ENCODE measurements at regions not wholly inside any gene's neighbourhood (a gene's known extent, or its start where the extent isn't known, plus 50 kb on each side); places are given as distances from the start of the nearest gene placed in this dataset.

DNA sequence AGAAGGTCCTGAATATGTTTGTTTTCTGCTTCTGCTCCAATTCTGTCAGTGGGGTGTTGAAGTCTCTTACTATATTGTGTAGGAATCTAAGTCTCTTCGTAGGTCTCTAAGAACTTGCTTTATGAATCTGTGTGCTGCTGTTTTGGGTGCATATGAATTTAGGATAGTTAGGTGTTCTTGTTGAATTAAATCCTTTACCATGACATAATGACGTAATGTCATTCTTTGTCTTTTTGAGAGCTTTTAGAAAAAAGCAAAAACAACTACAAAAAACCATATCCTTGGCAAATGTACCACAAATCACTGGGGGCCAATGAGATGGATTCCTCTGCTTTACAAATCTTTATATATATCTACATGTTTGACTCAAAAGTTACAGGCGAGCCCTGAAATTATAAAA is 576.1 kb downstream of the CDH18 start:
- Histone ChIP-seq H3K27me3 (ENCODE audit: insufficient read depth, low read length, poor library complexity) (no peaks in the 10 kb centered on the region), H3K4me3 (ENCODE audit: low read depth in 1 of 2, low read length in 2 of 2) (no peak overlapping the region), H3K4me1 (ENCODE audit: insufficient read depth, low read length) (no peaks in the 10 kb centered on the region), H4K20me1 (ENCODE audit: insufficient read depth, low read length) (no peaks in the 10 kb centered on the region), H3K27ac (ENCODE audit: low read length) (no peak overlapping the region), H3K9ac (ENCODE audit: low read depth, low read length) (no peak overlapping the region), H3K36me3 (ENCODE audit: insufficient read depth, low read length) (no peaks in the 10 kb centered on the region), H3K4me2 (ENCODE audit: insufficient read depth, low read length) (no peak overlapping the region), H2AFZ (ENCODE audit: low read depth, low read length) (no peak overlapping the region), H3K79me2 (ENCODE audit: insufficient read depth, low read length) (no peaks in the 10 kb centered on the region), H3K9me3 (ENCODE audit: insufficient read depth, low read length, severe bottlenecking) (no peaks in the 10 kb centered on the region)
- no peak for ATAC-seq (ENCODE audit: insufficient read depth, low read depth)
- TF ChIP-seq EZH2 (IDR thresholded peaks at IDR 0.05; ENCODE audit: borderline replicate concordance, low read depth, low read length, severe bottlenecking) (no peak), CTCF (IDR thresholded peaks at IDR 0.05; ENCODE audit: borderline replicate concordance, extremely low read depth, low read length, poor library complexity, severe bottlenecking) (no peak)
- no peak for DNase-seq

All from DND-41 (cell line).